Keratinocyte (primary cell): ENCODE measurements at regions not wholly inside any gene's neighbourhood (a gene's known extent, or its start where the extent isn't known, plus 50 kb on each side); places are given as distances from the start of the nearest gene placed in this dataset.

Source experiments
- EZH2 ChIP-seq: IDR thresholded peaks from one replicate; pipeline ENCODE4 v1.6.1; 2012; ENCODE audit warnings: inconsistent platforms, mild to moderate bottlenecking, low read length, moderate library complexity
- TF ChIP-seq, protein P1 (sequence below), 3 experiments: IDR thresholded peaks in 1 of 3; conservative IDR thresholded peaks in 1 of 3; optimal IDR thresholded peaks in 1 of 3; 2 replicates in 2 of 3; 3 replicates in 1 of 3; pipeline versions ENCODE3 to v1.5.1; 2011; ENCODE audit warnings: low read length in 3 of 3, mild to moderate bottlenecking in 3 of 3, moderate library complexity in 2 of 3, control low read depth in 1 of 3, inconsistent platforms in 1 of 3; ENCODE audit not compliant: insufficient read depth in 2 of 3; ENCODE audit errors: extremely low read depth in 1 of 3

DNA sequence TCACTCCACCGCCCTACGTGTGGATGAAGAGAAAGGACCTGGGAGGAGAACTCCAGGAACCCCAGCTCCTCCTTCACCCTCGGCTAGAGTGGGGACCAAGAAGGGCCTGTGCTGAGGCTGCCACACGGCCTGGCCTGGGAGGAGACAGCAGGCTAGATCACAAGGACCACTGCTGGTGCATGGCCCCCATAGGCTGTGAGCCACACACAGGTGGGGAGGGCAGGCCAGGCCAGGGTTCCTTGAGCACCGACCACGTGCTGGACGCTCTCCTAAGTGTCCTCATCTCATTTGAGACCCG lies 1392.4 kb downstream of the TBC1D22A start:
- TF ChIP-seq, protein P1, sequence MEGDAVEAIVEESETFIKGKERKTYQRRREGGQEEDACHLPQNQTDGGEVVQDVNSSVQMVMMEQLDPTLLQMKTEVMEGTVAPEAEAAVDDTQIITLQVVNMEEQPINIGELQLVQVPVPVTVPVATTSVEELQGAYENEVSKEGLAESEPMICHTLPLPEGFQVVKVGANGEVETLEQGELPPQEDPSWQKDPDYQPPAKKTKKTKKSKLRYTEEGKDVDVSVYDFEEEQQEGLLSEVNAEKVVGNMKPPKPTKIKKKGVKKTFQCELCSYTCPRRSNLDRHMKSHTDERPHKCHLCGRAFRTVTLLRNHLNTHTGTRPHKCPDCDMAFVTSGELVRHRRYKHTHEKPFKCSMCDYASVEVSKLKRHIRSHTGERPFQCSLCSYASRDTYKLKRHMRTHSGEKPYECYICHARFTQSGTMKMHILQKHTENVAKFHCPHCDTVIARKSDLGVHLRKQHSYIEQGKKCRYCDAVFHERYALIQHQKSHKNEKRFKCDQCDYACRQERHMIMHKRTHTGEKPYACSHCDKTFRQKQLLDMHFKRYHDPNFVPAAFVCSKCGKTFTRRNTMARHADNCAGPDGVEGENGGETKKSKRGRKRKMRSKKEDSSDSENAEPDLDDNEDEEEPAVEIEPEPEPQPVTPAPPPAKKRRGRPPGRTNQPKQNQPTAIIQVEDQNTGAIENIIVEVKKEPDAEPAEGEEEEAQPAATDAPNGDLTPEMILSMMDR (optimal IDR thresholded peaks at IDR 0.05 in 1 of 3, IDR thresholded peaks at IDR 0.05 in 1 of 3, conservative IDR thresholded peaks at IDR 0.05 in 1 of 3; ENCODE audit: extremely low read depth in 1 of 3, insufficient read depth in 2 of 3, low read length in 3 of 3), result no peak
- TF ChIP-seq EZH2, result no peak
